Keratinocyte (primary cell): ENCODE measurements at regions not wholly inside any gene's neighbourhood (a gene's known extent, or its start where the extent isn't known, plus 50 kb on each side); places are given as distances from the start of the nearest gene placed in this dataset.

ENCODE experiments used
- DNase-seq: peaks from one replicate; pipeline ENCODE4 v3.0.0-alpha.2; 2011; ENCODE audit warnings: low read depth, missing footprints, low spot score
- FAIRE-seq: peaks from 2 replicates; lab custom pipeline; 2011; peaks lifted over from hg19 to GRCh38; lab: Jason Lieb, UNC
- H2AFZ ChIP-seq: 2 replicates; pipeline ENCODE4 v1.6.0; 2012; ENCODE audit warnings: low read length, control low read depth, inconsistent platforms; ENCODE audit not compliant: control insufficient read depth
- H3K27ac ChIP-seq: 2 replicates; pipeline ENCODE4 v1.5.1; 2011; ENCODE audit warnings: low read length; ENCODE audit not compliant: control insufficient read depth, insufficient read depth
- H3K27me3 ChIP-seq: 3 replicates; pipeline ENCODE4 v1.6.0; 2011; ENCODE audit warnings: low read length; ENCODE audit not compliant: control insufficient read depth, insufficient read depth; ENCODE audit errors: extremely low read depth
- H3K36me3 ChIP-seq, 2 experiments: 2 replicates in 1 of 2; 3 replicates in 1 of 2; pipeline ENCODE4 v1.5.1; 2011; ENCODE audit warnings: low read length in 2 of 2, mild to moderate bottlenecking in 1 of 2; ENCODE audit not compliant: control insufficient read depth in 2 of 2, insufficient read depth in 2 of 2; ENCODE audit errors: extremely low read depth in 1 of 2
- H3K4me1 ChIP-seq: 3 replicates; pipeline ENCODE4 v1.5.1; 2011; ENCODE audit warnings: low read length; ENCODE audit not compliant: control insufficient read depth, insufficient read depth; ENCODE audit errors: extremely low read depth
- H3K4me2 ChIP-seq: 3 replicates; pipeline ENCODE4 v1.6.0; 2011; ENCODE audit warnings: low read depth, low read length; ENCODE audit not compliant: control insufficient read depth, insufficient read depth; ENCODE audit errors: extremely low read depth
- H3K4me3 ChIP-seq, 3 experiments: fragments of 200-600 bp in 1 of 3; sonication (generic) in 1 of 3; 2 replicates in 2 of 3; 3 replicates in 1 of 3; pipeline ENCODE4 v1.5.1; 2011 to 2016; ENCODE audit warnings: low read length in 3 of 3, mild to moderate bottlenecking in 3 of 3, control low read depth in 2 of 3, inconsistent platforms in 1 of 3, low read depth in 1 of 3, mixed read lengths in 1 of 3, mixed run types in 1 of 3, moderate library complexity in 1 of 3; ENCODE audit not compliant: control insufficient read depth in 2 of 3, insufficient read depth in 2 of 3; ENCODE audit errors: extremely low read depth in 1 of 3
- H3K79me2 ChIP-seq: 2 replicates; pipeline ENCODE4 v1.6.0; 2012; ENCODE audit warnings: low read length; ENCODE audit not compliant: control insufficient read depth, insufficient read depth
- H3K9ac ChIP-seq: 3 replicates; pipeline ENCODE4 v1.6.0; 2011; ENCODE audit warnings: low read length; ENCODE audit not compliant: control insufficient read depth, insufficient read depth; ENCODE audit errors: extremely low read depth
- H3K9me1 ChIP-seq: 3 replicates; pipeline ENCODE4 v1.6.0; 2011; ENCODE audit warnings: low read length; ENCODE audit not compliant: control insufficient read depth, insufficient read depth; ENCODE audit errors: extremely low read depth
- H3K9me3 ChIP-seq: 2 replicates; pipeline ENCODE4 v1.5.1; 2012; ENCODE audit warnings: low read depth, low read length; ENCODE audit not compliant: control insufficient read depth
- H4K20me1 ChIP-seq: 3 replicates; pipeline ENCODE4 v1.6.0; 2011; ENCODE audit warnings: low read length; ENCODE audit not compliant: control insufficient read depth, insufficient read depth; ENCODE audit errors: extremely low read depth
- CTCF ChIP-seq, 3 experiments: IDR thresholded peaks in 1 of 3; conservative IDR thresholded peaks in 1 of 3; optimal IDR thresholded peaks in 1 of 3; 2 replicates in 2 of 3; 3 replicates in 1 of 3; pipeline versions ENCODE3 to v1.5.1; 2011; ENCODE audit warnings: low read length in 3 of 3, mild to moderate bottlenecking in 3 of 3, moderate library complexity in 2 of 3, control low read depth in 1 of 3, inconsistent platforms in 1 of 3; ENCODE audit not compliant: insufficient read depth in 2 of 3; ENCODE audit errors: extremely low read depth in 1 of 3
- EZH2 ChIP-seq: IDR thresholded peaks from one replicate; pipeline ENCODE4 v1.6.1; 2012; ENCODE audit warnings: inconsistent platforms, mild to moderate bottlenecking, low read length, moderate library complexity
- dilution Hi-C: fragments of 300-500 bp; cut with MboI; formaldehyde crosslinking; loops from one replicate; pipeline ENCODE4 v1.7.0; 2020; ENCODE audit warnings: low sequenced_read_pairs; ENCODE audit not compliant: extremely low pct_ligation_motif_present

GRCh38 chr19:29084266-29084665 is 128.7 kb downstream of the UQCRFS1 start:
- H3K4me2 ChIP-seq = no peak overlapping the region
- TF ChIP-seq CTCF (optimal IDR thresholded peaks at IDR 0.05 in 1 of 3, IDR thresholded peaks at IDR 0.05 in 1 of 3, conservative IDR thresholded peaks at IDR 0.05 in 1 of 3; ENCODE audit: extremely low read depth in 1 of 3, insufficient read depth in 2 of 3, low read length in 3 of 3) (peak in 1 of 3 experiments; percentile 16), EZH2 (no peak)
- FAIRE-seq = no peak
- H3K9me1 ChIP-seq = no peaks in the 10 kb centered on the region
- no peaks in the 10 kb centered on the region for H4K20me1 ChIP-seq
- no peak for DNase-seq
- no peaks in the 10 kb centered on the region for H3K36me3 ChIP-seq
- H3K9me3 ChIP-seq = peaks cover 8% of the 10 kb centered on the region
- no peak overlapping the region for H3K4me3 ChIP-seq
- no peaks in the 10 kb centered on the region for H3K4me1 ChIP-seq
- no peaks in the 10 kb centered on the region for H3K79me2 ChIP-seq
- no peak overlapping the region for H3K27ac ChIP-seq
- dilution Hi-C loops = no loop called here
- H3K27me3 ChIP-seq = no peaks in the 10 kb centered on the region
- no peak overlapping the region for H2AFZ ChIP-seq
- H3K9ac ChIP-seq = no peak overlapping the region

GRCh38 chr19:29083863-29084262 is 129.1 kb downstream of the UQCRFS1 start:
- dilution Hi-C loops = no loop called here
- Histone ChIP-seq H3K4me1 (no peaks in the 10 kb centered on the region), H3K9ac (no peak overlapping the region), H3K4me2 (no peak overlapping the region), H2AFZ (no peak overlapping the region), H3K27ac (no peak overlapping the region), H4K20me1 (no peaks in the 10 kb centered on the region), H3K36me3 (no peaks in the 10 kb centered on the region), H3K9me1 (no peaks in the 10 kb centered on the region), H3K79me2 (no peaks in the 10 kb centered on the region), H3K4me3 (no peak overlapping the region), H3K27me3 (no peaks in the 10 kb centered on the region), H3K9me3 (peaks cover 8% of the 10 kb centered on the region)
- DNase-seq (no peak), FAIRE-seq (no peak)
- TF ChIP-seq EZH2 = no peak
- no peak for TF ChIP-seq CTCF (optimal IDR thresholded peaks at IDR 0.05 in 1 of 3, IDR thresholded peaks at IDR 0.05 in 1 of 3, conservative IDR thresholded peaks at IDR 0.05 in 1 of 3; ENCODE audit: extremely low read depth in 1 of 3, insufficient read depth in 2 of 3, low read length in 3 of 3)
